ENCODE measurements at regions not wholly inside any gene's neighbourhood (a gene's known extent, or its start where the extent isn't known, plus 50 kb on each side); places are given as distances from the start of the nearest gene placed in this dataset.

GRCh38 chr15:39125226-39125625, 455.7 kb upstream of the THBS1 start:
- 61 to 71% methylated on average over 2 of the region's 2 CpGs for WGBS, 2 donors (ENCODE audit: low coverage in 1 of 2)
- Histone ChIP-seq H3K4me1 (peaks cover 13 to 22% (median 21%) of the 10 kb centered on the region in 4 donors), H3K9me3 (no peaks in the 10 kb centered on the region), H3K27ac (no peak overlapping the region), H3K36me3 (no peaks in the 10 kb centered on the region), H3K27me3 (no peaks in the 10 kb centered on the region), H3K4me3 (no peak overlapping the region)
- no peak for DNase-seq
- intact Hi-C loops (cut with DNase I; ENCODE audit: low total_unique reads) (no loop called here), in situ Hi-C loops (cut with MboI; ENCODE audit: low pct_ligation_motif_present in 1 of 4, low pct_unique_long_range_greater_than_20kb in 1 of 4, low sequenced_read_pairs in 3 of 4) (no loop called here)
- TF ChIP-seq POLR2A (IDR thresholded peaks at IDR 0.05), result no peak
- TF ChIP-seq POLR2AphosphoS5 (IDR thresholded peaks at IDR 0.05), result no peak
- TF ChIP-seq EP300 (IDR thresholded peaks at IDR 0.05; ENCODE audit: low read depth), result no peak
- TF ChIP-seq CTCF (IDR thresholded peaks at IDR 0.05), result no peak

- Histone ChIP-seq H3K27ac (no peak overlapping the region), H3K9me3 (no peaks in the 10 kb centered on the region), H3K27me3 (no peaks in the 10 kb centered on the region), H3K4me1 (peaks cover 13 to 22% (median 21%) of the 10 kb centered on the region in 4 donors), H3K4me3 (no peak overlapping the region), H3K36me3 (no peaks in the 10 kb centered on the region)
- DNase-seq, result peak; percentile 32
- WGBS, 2 donors (ENCODE audit: low coverage in 1 of 2), result 43 to 47% methylated on average over 2 to 4 of the region's 4 CpGs
- intact Hi-C loops (cut with DNase I; ENCODE audit: low total_unique reads) (no loop called here), in situ Hi-C loops (cut with MboI; ENCODE audit: low pct_ligation_motif_present in 1 of 4, low pct_unique_long_range_greater_than_20kb in 1 of 4, low sequenced_read_pairs in 3 of 4) (no loop called here)
- TF ChIP-seq POLR2A (IDR thresholded peaks at IDR 0.05), result no peak
- TF ChIP-seq CTCF (IDR thresholded peaks at IDR 0.05), result peak; percentile 50 to 70 (median 61)
These were observed 455.0 kb upstream of the THBS1 start for GRCh38 chr15:39125904-39126303.

- H3K27ac ChIP-seq, result peak overlapping the region; percentile 51 to 68 (median 56)
- no peaks in the 10 kb centered on the region for H3K36me3 ChIP-seq
- no peaks in the 10 kb centered on the region for H3K9me3 ChIP-seq
- intact Hi-C loops (cut with DNase I; ENCODE audit: low total_unique reads), result no loop called here
- DNase-seq, result no peak
- H3K4me1 ChIP-seq, result peaks cover 13 to 22% (median 21%) of the 10 kb centered on the region in 4 donors
- 11 to 44% methylated on average over 2 of the region's 2 CpGs for WGBS, 2 donors (ENCODE audit: low coverage in 1 of 2)
- H3K4me3 ChIP-seq, result no peak overlapping the region
- in situ Hi-C loops (cut with MboI; ENCODE audit: low pct_ligation_motif_present in 1 of 4, low pct_unique_long_range_greater_than_20kb in 1 of 4, low sequenced_read_pairs in 3 of 4), result no loop called here
- H3K27me3 ChIP-seq, result no peaks in the 10 kb centered on the region
- TF ChIP-seq EP300 (IDR thresholded peaks at IDR 0.05; ENCODE audit: low read depth), result no peak
- TF ChIP-seq POLR2AphosphoS5 (IDR thresholded peaks at IDR 0.05), result no peak
- TF ChIP-seq POLR2A (IDR thresholded peaks at IDR 0.05), result no peak
- TF ChIP-seq CTCF (IDR thresholded peaks at IDR 0.05), result no peak
These were observed 453.6 kb upstream of the THBS1 start for GRCh38 chr15:39127151-39127790.

GRCh38 chr15:39127925-39128617, 452.8 kb upstream of the THBS1 start:
- peaks cover 13 to 22% (median 21%) of the 10 kb centered on the region in 4 donors for H3K4me1 ChIP-seq
- H3K27me3 ChIP-seq, result no peaks in the 10 kb centered on the region
- no peaks in the 10 kb centered on the region for H3K36me3 ChIP-seq
- in situ Hi-C loops (cut with MboI; ENCODE audit: low pct_ligation_motif_present in 1 of 4, low pct_unique_long_range_greater_than_20kb in 1 of 4, low sequenced_read_pairs in 3 of 4) (no loop called here), intact Hi-C loops (cut with DNase I; ENCODE audit: low total_unique reads) (no loop called here)
- peak; percentile 12 for DNase-seq
- TF ChIP-seq EP300 (IDR thresholded peaks at IDR 0.05; ENCODE audit: low read depth) (no peak), CTCF (IDR thresholded peaks at IDR 0.05) (no peak), POLR2A (IDR thresholded peaks at IDR 0.05) (no peak), POLR2AphosphoS5 (IDR thresholded peaks at IDR 0.05) (no peak)
- H3K27ac ChIP-seq, result peak overlapping the region; percentile 51 to 68 (median 56)
- WGBS, 2 donors (ENCODE audit: low coverage in 1 of 2), result 42 to 57% methylated on average over 1 to 2 of the region's 2 CpGs
- H3K9me3 ChIP-seq, result no peaks in the 10 kb centered on the region
- H3K4me3 ChIP-seq, result no peak overlapping the region

Measured in transverse colon (tissue), 4 donors.